ENCODE measurements at regions not wholly inside any gene's neighbourhood (a gene's known extent, or its start where the extent isn't known, plus 50 kb on each side); places are given as distances from the start of the nearest gene placed in this dataset.
"Not testable (repeated sequence)": the region's sequence is repeated elsewhere in the genome, so short reads cannot be mapped to it uniquely, and the experiment has no call there.

- H3K4me3 Mint-ChIP-seq, result no peak overlapping the region
- peaks cover 0 to 18% (median 2%) of the 10 kb centered on the region in 7 donors for H3K9me3 Mint-ChIP-seq
- H3K4me1 Mint-ChIP-seq, result no peaks in the 10 kb centered on the region
- no peak overlapping the region for H3K27ac Mint-ChIP-seq
- no peaks in the 10 kb centered on the region for H3K36me3 Mint-ChIP-seq
- ATAC-seq (ENCODE audit: low read depth in 2 of 2) (no peak), DNase-seq (no peak)
- H3K27me3 Mint-ChIP-seq, result no peaks in the 10 kb centered on the region
These were observed 220.6 kb downstream of the GUCY2F start for GRCh38 chrX:109261279-109261678.

- Mint-ChIP-seq H3K9me3 (peaks cover 7 to 38% (median 24%) of the 10 kb centered on the region in 7 donors), H3K4me3 (no peak overlapping the region), H3K27me3 (no peaks in the 10 kb centered on the region), H3K36me3 (peaks cover 0 to 4% of the 10 kb centered on the region in 2 donors), H3K4me1 (no peaks in the 10 kb centered on the region), H3K27ac (no peak overlapping the region)
- ATAC-seq (ENCODE audit: low read depth in 2 of 2) (no peak), DNase-seq (no peak)
These were observed 229.1 kb downstream of the GUCY2F start for GRCh38 chrX:109252789-109253188.

GRCh38 chrX:109218761-109219160 lies 263.1 kb downstream of the GUCY2F start:
- no peak for DNase-seq
- no peaks in the 10 kb centered on the region for H3K4me1 Mint-ChIP-seq
- H3K4me3 Mint-ChIP-seq, result no peak overlapping the region
- no peak overlapping the region for H3K27ac Mint-ChIP-seq
- ATAC-seq (ENCODE audit: low read depth in 2 of 2), result no peak
- peaks cover 0 to 7% (median under 1%) of the 10 kb centered on the region in 7 donors for H3K9me3 Mint-ChIP-seq
- H3K36me3 Mint-ChIP-seq, result no peaks in the 10 kb centered on the region
- H3K27me3 Mint-ChIP-seq, result no peaks in the 10 kb centered on the region

- no peak for ATAC-seq (ENCODE audit: low read depth in 2 of 2)
- no peaks in the 10 kb centered on the region for H3K27me3 Mint-ChIP-seq
- no peak for DNase-seq
- H3K27ac Mint-ChIP-seq, result no peak overlapping the region
- H3K4me3 Mint-ChIP-seq, result no peak overlapping the region
- no peaks in the 10 kb centered on the region for H3K4me1 Mint-ChIP-seq
- peaks cover 4 to 19% (median 9%) of the 10 kb centered on the region in 7 donors for H3K9me3 Mint-ChIP-seq
- no peaks in the 10 kb centered on the region for H3K36me3 Mint-ChIP-seq
These were observed 282.2 kb downstream of the GUCY2F start for GRCh38 chrX:109199726-109200125.

GRCh38 chrX:109190542-109190941 lies 291.3 kb downstream of the GUCY2F start:
- no peak overlapping the region for H3K27ac Mint-ChIP-seq
- DNase-seq (no peak), ATAC-seq (ENCODE audit: low read depth in 2 of 2) (no peak)
- no peaks in the 10 kb centered on the region for H3K36me3 Mint-ChIP-seq
- no peaks in the 10 kb centered on the region for H3K4me1 Mint-ChIP-seq
- no peak overlapping the region for H3K4me3 Mint-ChIP-seq
- H3K27me3 Mint-ChIP-seq, result no peaks in the 10 kb centered on the region
- peaks cover 2 to 13% (median 5%) of the 10 kb centered on the region in 7 donors for H3K9me3 Mint-ChIP-seq

GRCh38 chrX:109187473-109188168 lies 294.3 kb downstream of the GUCY2F start:
- H3K36me3 Mint-ChIP-seq, result no peaks in the 10 kb centered on the region
- H3K9me3 Mint-ChIP-seq, result peaks cover 0 to 6% (median 3%) of the 10 kb centered on the region in 7 donors
- H3K4me3 Mint-ChIP-seq, result no peak overlapping the region
- H3K27me3 Mint-ChIP-seq, result no peaks in the 10 kb centered on the region
- no peak overlapping the region for H3K27ac Mint-ChIP-seq
- no peak for ATAC-seq (ENCODE audit: low read depth in 2 of 2)
- no peaks in the 10 kb centered on the region for H3K4me1 Mint-ChIP-seq
- DNase-seq, result no peak

GRCh38 chrX:109186939-109187338 lies 294.9 kb downstream of the GUCY2F start:
- Mint-ChIP-seq H3K9me3 (peaks cover 0 to 6% (median 3%) of the 10 kb centered on the region in 7 donors), H3K27ac (no peak overlapping the region), H3K27me3 (no peaks in the 10 kb centered on the region), H3K36me3 (no peaks in the 10 kb centered on the region), H3K4me3 (no peak overlapping the region), H3K4me1 (no peaks in the 10 kb centered on the region)
- DNase-seq (no peak), ATAC-seq (ENCODE audit: low read depth in 2 of 2) (no peak)

- peaks cover 0 to 10% (median 2%) of the 10 kb centered on the region in 7 donors for H3K9me3 Mint-ChIP-seq
- no peak for DNase-seq
- H3K27ac Mint-ChIP-seq, result no peak overlapping the region
- no peak for ATAC-seq (ENCODE audit: low read depth in 2 of 2)
- H3K4me3 Mint-ChIP-seq, result no peak overlapping the region
- H3K27me3 Mint-ChIP-seq, result no peaks in the 10 kb centered on the region
- H3K36me3 Mint-ChIP-seq, result no peaks in the 10 kb centered on the region
- H3K4me1 Mint-ChIP-seq, result no peaks in the 10 kb centered on the region
These were observed 297.3 kb downstream of the GUCY2F start for GRCh38 chrX:109184506-109185139.

- no peaks in the 10 kb centered on the region for H3K36me3 Mint-ChIP-seq
- no peak for ATAC-seq (ENCODE audit: low read depth in 2 of 2)
- no peak for DNase-seq
- no peak overlapping the region for H3K27ac Mint-ChIP-seq
- no peak overlapping the region for H3K4me3 Mint-ChIP-seq
- peaks cover 0 to 6% (median 4%) of the 10 kb centered on the region in 7 donors for H3K9me3 Mint-ChIP-seq
- no peaks in the 10 kb centered on the region for H3K4me1 Mint-ChIP-seq
- no peaks in the 10 kb centered on the region for H3K27me3 Mint-ChIP-seq
These were observed 309.7 kb downstream of the GUCY2F start for GRCh38 chrX:109172091-109172602.

GRCh38 chrX:109155161-109155560 lies 326.7 kb downstream of the GUCY2F start:
- Mint-ChIP-seq H3K27ac (no peak overlapping the region), H3K4me3 (no peak overlapping the region), H3K36me3 (peaks cover 0 to 8% of the 10 kb centered on the region in 2 donors), H3K4me1 (no peaks in the 10 kb centered on the region), H3K27me3 (no peaks in the 10 kb centered on the region), H3K9me3 (peaks cover 6 to 33% (median 22%) of the 10 kb centered on the region in 7 donors)
- no peak for ATAC-seq (ENCODE audit: low read depth in 2 of 2)
- DNase-seq, result no peak

- H3K27ac Mint-ChIP-seq; H3K4me1 Mint-ChIP-seq; DNase-seq; H3K36me3 Mint-ChIP-seq; H3K27me3 Mint-ChIP-seq; H3K4me3 Mint-ChIP-seq; ATAC-seq (ENCODE audit: low read depth in 2 of 2): not testable (repeated sequence)
- peaks cover 5 to 27% (median 11%) of the 10 kb centered on the region in 7 donors for H3K9me3 Mint-ChIP-seq
These were observed 337.7 kb downstream of the GUCY2F start for GRCh38 chrX:109144173-109144572.

GRCh38 chrX:109140463-109140862 lies 341.4 kb downstream of the GUCY2F start:
- Mint-ChIP-seq H3K27ac (no peak overlapping the region), H3K4me3 (no peak overlapping the region), H3K9me3 (peaks cover 3 to 35% (median 13%) of the 10 kb centered on the region in 7 donors), H3K27me3 (no peaks in the 10 kb centered on the region), H3K4me1 (no peaks in the 10 kb centered on the region), H3K36me3 (no peaks in the 10 kb centered on the region)
- no peak for ATAC-seq (ENCODE audit: low read depth in 2 of 2)
- no peak for DNase-seq

- no peak overlapping the region for H3K4me3 Mint-ChIP-seq
- H3K9me3 Mint-ChIP-seq, result peaks cover 4 to 47% (median 15%) of the 10 kb centered on the region in 7 donors
- DNase-seq (no peak), ATAC-seq (ENCODE audit: low read depth in 2 of 2) (no peak)
- no peak overlapping the region for H3K27ac Mint-ChIP-seq
- no peaks in the 10 kb centered on the region for H3K4me1 Mint-ChIP-seq
- H3K27me3 Mint-ChIP-seq, result no peaks in the 10 kb centered on the region
- H3K36me3 Mint-ChIP-seq, result peaks cover 0 to 8% of the 10 kb centered on the region in 2 donors
These were observed 347.1 kb downstream of the GUCY2F start for GRCh38 chrX:109134777-109135176.

- Mint-ChIP-seq H3K27me3 (no peaks in the 10 kb centered on the region), H3K36me3 (no peaks in the 10 kb centered on the region), H3K4me1 (no peaks in the 10 kb centered on the region), H3K27ac (no peak overlapping the region), H3K4me3 (no peak overlapping the region), H3K9me3 (peaks cover 0 to 24% (median 0%) of the 10 kb centered on the region in 7 donors)
- ATAC-seq (ENCODE audit: low read depth in 2 of 2), result no peak
- no peak for DNase-seq
These were observed 356.6 kb downstream of the GUCY2F start for GRCh38 chrX:109125304-109125703.
